HG02943 (cell line): ENCODE measurements at regions not wholly inside any gene's neighbourhood (a gene's known extent, or its start where the extent isn't known, plus 50 kb on each side); places are given as distances from the start of the nearest gene placed in this dataset.

Source experiments
- ATAC-seq: cut with Tn5 transposase; IDR thresholded peaks from one replicate; pipeline ENCODE4 v1.9.1; 2021; ENCODE audit warnings: mild to moderate bottlenecking, low read depth, moderate library complexity; ENCODE audit not compliant: unreplicated experiment

DNA sequence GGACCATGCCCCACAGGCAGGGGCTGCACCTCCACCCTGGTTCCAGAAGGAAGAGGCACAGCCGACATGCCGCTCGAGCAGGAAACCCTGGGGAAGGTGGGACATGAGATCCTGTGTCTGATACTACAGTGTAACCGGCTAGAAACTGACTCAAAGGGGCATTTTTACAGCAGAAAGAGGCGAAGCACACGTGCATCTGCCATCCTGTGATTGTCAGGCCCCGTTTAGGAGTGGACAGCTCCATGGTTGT lies 62.7 kb downstream of the SIK1 start:
- ATAC-seq: no peak

DNA sequence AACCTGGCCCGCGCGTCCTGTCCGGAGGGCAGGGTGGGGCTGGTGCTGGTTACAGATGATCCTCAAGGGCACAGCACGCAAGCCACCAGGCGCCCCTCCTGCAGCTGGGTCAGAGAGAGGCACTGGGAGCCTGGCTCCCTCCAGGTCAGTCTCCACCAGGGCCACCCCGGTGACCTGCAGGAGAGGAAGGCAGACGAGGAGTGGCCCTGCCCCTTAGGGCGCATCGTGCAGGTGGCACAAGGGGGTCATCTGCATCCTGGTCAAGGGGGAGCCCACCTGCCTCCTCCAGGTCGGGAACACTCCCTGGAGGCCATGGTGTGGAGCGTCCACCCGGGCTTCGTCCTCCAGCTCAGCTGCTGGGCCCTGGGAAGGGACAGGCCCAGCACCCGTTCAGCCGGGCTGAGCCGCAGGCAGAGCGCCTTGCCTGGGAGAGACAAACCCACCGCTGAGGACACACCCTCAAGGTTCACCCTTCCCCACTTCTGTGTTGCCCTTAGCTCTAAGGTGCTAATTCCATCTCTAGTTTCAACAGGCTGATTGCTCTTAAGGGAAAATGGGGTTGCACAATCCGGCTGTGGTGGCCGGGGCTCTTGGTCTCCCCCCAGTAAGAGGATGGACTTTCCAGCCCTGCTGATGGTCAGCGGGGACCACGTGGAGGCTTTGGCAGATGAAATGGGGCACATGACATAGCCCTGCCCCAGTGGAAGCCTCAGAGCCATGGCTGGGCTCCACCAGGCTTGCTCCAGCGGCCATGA lies 63.2 kb downstream of the SIK1 start:
- no peak for ATAC-seq

DNA sequence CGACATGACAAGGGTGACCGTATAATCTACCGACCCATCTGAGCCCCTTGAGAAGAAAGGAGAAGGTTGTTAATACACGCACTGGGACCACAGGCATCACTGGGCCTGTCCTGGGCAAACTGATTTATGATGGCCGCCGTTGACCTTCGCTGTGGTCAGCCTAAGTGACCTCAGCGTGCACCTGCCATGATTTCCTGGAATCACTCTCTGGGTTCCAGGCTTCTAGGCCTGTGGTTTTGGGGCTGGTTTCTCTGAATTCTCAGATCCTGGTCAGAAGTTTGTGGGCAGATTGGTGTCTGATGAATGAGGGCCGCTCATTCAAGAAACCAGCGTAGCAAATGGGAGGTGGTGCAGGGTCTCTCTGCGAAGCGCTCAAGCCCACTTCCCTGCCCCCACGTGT lies 64.0 kb downstream of the SIK1 start:
- no peak for ATAC-seq

DNA sequence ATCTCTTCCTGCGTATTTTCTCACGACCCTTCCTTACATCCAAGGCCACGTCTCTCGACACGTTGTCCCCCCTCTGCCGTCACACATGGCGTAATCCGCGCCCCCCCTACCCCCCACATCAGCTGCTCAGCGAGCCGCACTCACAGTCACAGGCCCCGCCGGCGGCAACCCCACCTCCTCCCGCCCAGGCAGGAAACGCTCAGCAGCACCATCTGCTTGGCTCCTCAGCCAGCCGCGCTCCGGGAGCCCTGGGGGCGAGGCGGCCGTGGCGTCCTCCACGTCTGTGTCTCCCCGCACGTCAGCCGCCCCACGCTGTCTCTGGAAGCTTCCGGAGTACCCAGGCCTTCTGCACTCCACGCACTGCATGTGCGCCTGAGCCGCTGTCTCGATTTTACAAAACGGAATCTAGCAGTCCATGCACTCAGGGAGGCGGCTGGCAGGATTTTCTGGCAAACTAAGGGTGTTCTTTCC lies 64.6 kb downstream of the SIK1 start:
- peak; percentile 59 for ATAC-seq

DNA sequence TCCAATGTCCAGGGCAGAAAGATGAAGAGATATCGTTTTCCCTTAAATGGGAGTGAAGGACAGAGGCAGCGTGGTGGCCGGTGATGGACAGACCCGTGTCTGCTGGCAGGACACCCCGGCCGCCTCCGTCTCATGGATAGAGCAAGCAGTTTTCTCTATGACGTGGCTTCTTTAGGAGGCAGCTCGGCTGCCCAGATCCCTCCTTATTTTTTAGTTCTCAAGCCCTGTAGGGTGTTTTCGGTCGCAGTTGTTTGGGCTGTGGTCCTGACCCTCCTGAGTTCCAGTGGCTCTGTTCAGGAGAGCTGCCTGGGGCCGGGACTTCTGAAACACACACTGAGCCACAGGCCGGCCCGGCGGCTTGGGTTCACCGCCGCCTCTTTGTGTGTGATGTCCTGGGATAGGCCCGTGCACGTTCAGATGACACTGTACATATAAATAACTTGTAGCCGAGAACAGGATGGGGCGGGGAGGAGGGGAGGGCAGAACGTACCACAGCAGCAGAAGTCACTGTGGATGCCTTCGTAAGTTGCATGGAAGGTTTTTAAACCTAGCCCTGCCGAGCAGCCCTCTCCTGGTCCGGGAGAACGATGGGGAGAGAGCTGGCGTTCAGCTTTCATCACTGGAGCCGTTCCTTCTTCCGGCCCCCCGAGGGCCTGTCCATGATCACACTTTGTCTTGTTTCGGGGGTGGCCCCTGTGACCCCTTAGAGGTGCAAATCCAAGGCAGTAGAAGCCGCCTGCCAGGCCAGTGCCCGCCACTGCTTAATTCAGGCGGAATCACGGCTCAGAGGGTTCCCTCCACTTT lies 65.2 kb downstream of the SIK1 start:
- ATAC-seq: peak; percentile 35

DNA sequence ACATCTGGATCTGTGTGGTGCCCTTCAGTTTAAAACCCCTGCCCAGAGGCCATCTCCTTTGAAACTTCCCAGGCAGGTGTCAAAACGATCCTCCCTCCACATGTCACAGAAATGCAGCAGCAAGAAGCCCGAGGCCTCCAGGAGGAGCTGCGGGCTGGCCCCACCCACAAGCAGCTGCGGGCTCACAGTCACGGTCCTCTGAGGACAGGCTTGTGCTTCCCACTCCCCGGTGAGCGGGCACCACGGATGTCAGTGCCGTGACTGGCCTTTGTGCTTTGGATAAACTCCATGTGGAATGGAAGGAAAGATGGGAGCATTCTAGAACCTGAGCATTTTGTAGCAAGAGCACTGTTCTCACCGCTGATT lies 65.8 kb downstream of the SIK1 start:
- ATAC-seq: no peak

DNA sequence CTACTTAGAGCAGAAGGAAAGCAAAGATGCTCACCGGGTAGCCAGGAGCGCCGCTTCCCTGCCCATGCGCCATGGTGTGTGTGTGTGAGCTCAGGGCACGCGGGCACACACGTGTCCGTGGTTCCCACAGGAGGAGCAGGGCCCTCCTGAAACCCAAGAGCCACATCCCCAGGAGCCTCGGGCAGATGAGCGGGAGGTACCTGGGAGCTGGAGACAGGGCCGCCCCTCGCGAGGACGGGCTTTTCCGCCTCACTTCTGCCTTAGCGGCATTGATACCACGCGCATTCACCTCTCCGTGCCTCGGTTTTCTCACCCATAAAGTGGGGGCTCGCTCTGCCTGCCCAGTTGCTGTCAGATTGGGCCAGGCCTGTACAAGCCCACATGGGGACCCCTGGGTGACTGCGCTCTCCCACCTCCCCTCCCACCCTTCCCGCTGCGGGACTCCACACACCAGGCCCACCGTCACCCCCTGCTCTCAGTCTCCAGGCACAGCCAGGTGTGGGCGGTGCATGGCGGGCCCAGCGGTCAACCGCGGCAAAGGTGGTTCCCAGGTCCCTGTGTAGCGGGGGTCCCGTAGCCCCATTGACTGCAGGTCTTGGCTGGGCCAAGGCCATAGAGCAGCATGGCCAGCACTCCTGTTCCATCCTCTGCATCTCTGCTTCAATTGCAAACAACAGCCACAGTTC lies 66.3 kb downstream of the SIK1 start:
- ATAC-seq: no peak

DNA sequence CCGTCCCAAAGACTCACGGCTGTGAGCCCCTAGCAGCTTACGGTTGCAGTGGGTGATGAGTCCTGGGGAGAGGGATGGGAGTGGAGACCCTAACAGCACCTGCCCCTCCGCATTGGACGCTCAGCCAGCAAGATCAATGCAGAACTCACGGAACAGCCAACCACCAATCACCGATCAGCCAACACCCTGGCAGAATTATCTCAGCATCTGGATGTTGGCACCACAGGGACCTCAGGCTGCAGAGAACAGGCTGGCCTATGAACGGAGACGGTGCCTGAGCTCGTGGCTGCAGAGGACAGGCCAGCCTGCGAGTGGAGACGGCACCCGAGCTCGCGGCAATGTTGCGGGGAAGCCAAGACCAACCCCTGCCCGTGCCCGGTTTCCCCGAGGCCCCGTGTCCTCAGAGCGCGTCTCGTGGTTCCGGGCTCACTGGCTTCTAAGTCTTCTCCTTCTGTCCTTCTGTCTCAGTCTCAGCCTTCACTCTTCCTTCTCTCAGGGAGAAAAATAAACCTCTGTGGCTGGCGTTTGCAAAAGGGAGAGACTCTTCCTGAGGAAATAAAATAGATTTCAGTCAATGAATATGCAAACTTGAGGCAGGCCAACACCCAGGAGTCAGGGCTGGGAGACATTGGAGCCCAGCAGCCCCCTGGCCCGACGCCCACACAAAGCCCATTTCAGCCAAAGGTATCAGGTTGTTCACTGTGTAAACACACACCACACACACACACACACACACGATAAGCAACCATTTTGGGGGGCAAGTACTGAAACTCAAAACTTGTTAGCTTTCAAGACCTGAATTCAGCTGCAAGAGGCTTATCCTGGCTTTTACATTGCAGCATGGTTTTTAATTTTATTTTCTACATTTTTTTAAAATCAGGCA lies 67.8 kb downstream of the SIK1 start:
- ATAC-seq: no peak

DNA sequence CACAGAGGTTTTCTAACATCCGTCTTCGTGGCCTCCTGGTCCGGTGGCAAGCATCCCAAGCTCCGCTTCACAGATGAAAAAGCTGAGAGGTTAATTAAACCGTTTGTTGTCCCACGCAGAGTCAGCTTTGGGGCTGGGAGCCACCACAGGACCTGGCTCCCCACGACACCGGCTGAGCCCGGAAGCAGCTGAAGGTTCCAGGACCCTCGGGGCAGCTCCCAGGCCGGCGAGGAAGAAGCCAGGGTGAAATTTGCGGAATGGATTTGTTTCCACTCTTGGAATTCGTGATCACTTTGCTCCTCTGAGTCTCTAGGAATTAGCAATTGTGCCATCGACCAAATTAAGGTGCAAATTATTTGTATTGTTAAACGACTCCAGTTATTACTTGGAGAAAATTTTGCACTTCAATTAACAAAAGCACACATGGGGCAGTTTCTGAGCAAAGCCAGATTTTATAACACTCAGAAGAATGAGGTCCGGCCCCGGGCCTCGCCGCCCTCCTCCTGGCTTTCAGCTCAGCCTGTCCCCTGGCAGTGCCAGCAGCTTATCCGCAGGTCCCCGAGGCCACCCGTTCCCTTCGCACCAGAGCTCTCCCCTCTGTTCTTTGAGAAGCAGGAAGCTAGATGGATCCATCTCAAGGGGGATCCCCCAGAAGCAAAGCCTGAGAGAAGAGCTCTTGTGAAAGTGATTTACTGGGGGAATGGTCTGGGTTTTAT lies 69.1 kb downstream of the SIK1 start:
- no peak for ATAC-seq

DNA sequence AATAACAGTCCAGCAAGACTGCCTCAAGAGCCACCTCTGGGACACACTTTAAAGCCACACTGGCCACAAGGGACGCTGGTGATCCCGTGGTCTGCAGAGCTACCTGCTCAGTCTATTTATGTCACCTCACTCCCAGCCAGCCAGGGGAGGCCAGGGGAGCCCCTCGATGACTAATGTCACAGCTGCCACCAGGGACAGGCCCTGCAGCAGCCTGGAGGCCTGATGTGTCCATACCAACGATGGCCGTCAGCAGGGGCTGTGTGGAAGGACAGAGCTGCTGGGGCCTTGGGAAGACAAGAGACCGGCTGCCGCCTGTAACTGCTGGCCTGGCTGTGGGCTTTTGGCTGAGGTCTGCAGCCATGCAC lies 71.0 kb downstream of the SIK1 start:
- no peak for ATAC-seq

DNA sequence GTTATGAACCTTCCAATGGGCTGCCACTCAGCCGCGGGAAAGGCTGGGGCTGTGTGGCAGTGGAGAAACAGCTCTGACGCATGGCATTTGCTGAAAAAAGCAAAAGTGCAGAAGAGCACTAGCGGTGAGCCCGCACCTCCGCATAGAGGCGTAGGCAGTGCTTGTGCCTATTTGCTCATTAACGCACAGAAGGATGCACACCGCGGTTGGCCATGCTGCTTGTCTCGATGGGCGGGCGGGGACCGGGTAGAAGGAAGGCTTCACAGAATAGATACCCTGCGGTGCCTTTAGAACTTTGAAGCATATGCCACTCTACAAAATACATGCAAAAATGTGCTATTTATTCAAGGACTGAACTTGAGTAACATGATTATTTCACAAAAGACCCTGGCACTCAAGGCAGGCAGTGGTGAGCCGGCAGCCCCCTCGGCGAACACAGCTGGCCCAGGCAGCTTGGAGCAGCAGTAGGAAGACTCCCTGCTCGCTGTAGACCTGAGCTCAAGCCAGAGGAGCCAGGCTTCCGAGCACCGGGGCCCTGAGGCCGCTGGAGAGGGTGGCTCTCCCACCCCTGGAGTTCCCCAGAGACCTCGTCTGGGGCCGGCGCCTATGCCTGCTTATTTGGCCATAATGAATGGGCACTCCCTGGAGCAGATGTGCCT lies 71.5 kb downstream of the SIK1 start:
- no peak for ATAC-seq

DNA sequence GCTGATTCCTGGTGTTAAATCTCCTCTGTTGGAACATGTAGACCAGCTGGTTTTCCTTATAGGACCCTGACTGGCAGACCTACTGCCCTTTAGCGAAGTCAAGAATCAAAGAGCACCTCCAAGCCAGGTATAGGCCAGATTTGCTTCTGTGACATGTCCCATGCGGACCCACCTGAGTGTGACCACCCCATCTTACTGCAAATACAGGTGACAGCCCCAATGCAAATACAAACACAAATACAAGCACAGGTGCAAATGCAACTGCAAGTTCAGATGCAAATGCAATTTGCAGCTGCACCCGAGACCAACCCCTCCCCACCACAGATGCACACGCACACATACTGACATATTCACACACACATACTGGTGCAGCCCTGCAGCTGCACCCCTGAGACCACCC lies 72.3 kb downstream of the SIK1 start:
- ATAC-seq: no peak

DNA sequence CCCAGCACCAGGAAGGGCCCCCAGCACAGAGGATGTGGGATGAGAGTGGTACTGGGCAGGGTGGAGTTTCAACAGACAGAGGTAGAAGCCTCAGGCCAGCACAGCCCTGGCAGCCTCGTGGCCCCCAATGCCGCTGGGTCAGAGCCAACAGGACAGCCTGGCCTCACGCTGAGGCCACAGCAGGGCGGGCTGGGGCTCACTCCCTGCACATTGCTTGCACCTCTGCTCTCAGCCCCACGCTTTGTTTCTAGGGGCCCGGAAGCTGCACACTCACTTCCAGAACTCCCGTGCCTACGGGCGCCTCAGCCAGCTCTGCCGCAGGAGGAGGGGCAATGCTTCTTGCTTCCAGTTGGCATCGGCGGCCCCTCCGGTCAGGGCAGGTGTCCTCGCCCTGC lies 72.9 kb downstream of the SIK1 start:
- ATAC-seq: no peak

DNA sequence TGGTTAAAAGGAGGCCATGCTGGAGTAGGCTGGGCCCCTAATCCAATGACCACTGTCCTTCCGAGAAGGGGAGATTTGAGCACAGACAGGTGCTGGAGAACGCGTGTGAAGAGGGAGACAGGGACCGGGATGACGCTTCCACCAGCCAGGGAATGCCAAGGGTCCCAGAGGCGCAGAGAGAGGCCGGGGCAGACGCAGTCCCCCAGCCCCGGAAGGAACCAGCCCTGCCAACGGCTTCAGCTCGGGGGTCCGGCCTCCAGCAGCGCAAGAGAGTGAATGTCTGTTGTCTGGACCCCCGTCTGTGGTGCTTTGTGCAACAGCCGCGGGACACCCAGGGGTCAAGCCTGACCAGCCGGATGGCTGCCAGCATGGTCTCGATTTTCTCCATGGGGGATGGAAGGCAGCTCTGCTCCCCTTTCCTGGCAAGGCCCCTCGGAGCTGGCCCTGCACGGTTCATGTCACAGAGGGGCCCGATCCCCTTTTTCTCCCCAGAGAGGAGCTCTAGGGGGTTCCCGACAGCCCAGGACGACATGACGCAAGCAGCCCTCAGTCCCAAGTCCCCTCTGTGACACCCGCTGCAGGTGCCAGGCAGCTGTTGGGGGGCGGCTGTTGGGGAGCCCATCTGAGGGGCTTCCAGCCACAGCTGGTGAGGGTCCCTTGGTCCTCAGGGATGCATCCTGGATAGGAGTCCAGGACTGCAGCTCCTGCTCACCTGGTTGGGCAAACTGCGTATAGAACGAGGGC lies 73.5 kb downstream of the SIK1 start:
- no peak for ATAC-seq

DNA sequence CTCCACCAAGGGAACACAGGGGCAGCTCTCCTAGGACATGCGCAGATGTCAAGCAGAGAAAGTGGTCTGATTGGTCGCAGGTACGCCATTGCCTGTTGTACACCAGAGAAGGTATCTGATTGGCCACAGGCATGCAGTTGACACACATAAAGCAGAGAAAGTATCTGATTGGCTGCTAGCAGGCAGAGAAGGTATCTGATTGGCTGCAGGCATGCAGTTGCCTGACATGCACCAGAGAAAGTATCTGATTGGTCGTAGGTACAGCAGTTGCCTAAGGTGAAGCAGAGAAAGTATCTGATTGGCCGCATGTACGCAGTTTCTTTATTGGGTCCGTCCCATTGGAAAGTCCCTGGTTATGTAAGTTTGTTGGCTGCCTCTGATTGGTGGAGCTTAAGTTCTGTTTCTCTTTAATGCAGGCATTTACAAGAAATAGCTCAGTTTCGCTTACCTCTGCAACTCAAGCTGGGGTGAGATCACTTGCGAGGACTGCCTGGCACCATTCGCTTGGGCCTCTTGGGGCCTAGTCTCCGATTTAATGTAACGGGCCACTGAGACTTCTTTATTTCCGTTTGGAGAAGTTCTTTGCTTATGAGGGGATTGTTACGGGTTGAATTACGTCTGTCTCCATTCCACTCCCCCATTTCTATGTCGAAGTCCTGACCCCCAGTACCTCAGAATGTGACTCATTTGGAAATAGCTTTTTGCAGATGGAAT lies 74.2 kb downstream of the SIK1 start:
- peak; percentile 64 for ATAC-seq

DNA sequence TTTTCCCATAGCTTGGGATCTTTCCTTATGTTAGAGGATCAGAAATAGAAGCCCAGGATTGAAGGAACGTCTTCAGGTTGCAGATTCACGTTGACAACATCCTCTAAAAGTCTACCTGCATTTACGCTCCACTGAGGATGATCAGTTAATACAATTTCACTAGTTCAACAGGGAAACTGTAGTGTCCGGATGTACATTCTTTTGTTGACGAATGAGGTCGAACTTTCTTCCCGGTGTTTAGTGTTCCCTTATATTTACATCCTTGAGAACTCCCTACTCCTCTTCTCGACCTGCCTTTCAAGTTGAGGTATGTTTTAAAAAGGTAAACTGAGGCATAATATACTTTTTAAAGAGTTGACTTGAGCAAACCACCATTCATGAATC lies 74.8 kb downstream of the SIK1 start:
- ATAC-seq: no peak

DNA sequence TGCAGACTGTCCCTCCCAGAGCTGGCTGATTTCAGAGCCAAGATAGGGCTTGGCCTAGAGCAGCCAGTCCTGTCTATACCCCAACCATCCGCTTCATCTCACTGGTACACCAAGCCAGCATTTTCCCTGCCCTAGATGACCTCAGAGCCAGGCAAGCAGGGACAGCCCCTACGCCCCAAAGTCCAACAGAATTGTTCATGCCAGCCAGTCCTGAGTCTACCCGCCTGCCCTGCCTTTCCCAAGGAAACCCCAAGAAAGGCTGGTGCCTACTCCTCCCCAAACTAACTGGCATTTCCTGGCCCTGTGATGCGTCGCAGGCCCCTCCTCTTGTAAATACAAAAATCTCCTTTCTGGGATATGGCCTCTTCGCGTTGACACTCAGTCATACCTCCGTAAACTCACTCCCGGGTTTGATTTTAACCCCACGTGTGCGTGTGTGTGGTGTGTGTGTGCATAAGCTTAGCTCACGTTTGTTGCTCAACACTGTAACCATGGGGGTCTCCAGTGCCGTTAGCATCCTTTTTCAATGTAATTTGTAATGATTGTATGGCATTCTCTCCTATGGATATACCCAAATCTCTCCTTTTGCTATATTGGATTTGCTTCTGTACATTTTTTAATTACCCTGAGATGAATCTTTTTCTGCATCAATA lies 75.3 kb downstream of the SIK1 start:
- ATAC-seq: no peak

DNA sequence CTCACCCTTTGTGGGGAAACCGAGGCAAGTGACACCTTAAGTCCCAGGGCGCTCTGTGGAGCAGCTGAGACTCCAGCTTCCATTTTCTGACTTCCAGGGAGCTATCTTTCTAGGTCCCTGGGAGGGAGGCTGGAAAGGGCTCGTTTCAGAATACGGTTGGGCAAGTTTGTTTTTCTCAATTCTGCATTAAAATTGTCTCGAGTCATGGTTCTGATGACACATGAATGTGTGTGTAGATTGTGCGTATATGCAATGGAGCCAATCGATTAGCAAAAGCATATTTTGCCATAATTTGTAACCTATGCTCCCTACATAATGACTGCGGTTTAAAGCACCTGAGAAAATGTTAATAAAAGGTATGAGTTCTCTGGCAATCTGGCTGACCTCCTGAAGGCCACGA lies 77.3 kb downstream of the SIK1 start:
- ATAC-seq: no peak
